EH (cell line): ENCODE measurements at regions not wholly inside any gene's neighbourhood (a gene's known extent, or its start where the extent isn't known, plus 50 kb on each side); places are given as distances from the start of the nearest gene placed in this dataset.
"Not testable (repeated sequence)": the region's sequence is repeated elsewhere in the genome, so short reads cannot be mapped to it uniquely, and the experiment has no call there.

ENCODE experiments used
- DNase-seq: peaks from one replicate; pipeline ENCODE4 v3.0.0-alpha.2; 2015; ENCODE audit warnings: low read depth

DNA sequence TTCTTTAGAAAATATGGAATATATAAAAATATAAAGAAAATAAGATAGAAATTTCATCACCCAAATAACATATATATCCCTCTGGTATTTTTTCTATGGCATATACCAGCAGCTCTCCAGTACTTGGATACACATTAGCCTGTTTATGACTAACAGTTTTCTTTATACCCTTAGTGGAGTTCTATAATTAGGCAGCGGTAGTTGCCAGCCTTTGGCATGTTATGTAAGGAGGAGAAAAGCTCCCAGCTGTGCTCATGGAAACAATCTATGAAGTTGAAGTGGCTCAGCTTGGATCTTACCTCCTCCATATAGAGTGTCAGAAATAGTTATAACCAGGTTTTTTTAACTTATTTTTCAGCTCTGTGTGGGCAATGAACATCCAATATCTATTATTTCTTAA lies 1636.8 kb downstream of the AMY1C start:
- DNase-seq: no peak

DNA sequence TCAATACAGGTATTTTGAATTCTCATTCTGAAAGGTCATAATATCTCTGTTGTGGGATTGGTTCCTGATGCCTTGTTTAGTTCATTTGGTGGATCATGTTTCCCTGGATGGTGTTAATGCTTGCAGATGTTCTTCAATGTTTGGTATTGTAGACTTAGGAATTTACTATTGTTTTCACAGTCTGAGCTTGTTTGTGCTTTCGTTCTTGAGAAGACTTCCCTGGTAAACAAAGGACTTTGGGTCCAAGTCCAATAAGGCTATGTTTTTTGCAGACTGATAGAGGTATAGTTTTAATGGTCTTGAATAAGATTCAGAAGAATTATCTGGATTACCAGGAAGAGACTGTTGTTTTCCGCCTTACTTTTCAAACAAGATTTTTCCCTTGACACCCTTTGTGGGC lies 1646.3 kb downstream of the AMY1C start:
- no peak for DNase-seq

DNA sequence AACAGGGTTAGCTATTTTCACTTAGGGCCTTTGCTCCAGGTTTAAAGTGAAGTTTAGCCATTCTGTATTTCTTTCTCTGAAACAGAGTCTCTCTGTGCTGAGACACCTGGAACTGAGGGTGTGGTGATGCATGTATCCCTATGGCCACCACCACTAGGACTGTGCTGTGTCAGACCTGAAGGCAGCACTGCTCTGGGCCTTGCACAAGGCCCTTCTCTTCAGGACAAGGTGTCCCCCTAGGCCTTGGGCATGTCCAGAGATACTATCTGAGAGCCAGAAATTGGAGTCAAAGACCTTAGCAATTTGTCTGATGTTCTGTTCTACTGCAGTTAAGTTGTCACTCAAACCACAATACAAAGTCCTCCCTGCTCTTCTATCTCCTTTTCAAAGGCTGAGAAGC lies 1649.2 kb downstream of the AMY1C start:
- no peak for DNase-seq

DNA sequence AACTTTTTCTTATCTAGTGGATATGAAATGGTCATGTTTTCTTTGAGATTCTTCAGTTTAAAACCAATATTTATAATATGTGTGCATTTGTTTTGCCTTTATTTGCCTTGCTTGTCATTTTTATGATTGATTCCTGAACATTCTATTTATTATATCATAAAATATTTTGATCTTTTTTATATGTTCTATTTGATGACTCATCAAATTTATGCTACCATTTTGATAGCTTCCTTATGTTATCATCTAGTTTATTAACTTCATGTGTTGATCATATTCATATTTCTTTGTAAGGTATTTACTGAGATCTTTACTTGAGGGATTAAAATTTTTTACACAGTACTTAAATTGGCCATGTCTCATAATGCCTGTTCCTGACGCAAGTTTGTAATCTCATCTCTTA lies 1650.0 kb downstream of the AMY1C start:
- DNase-seq: no peak

DNA sequence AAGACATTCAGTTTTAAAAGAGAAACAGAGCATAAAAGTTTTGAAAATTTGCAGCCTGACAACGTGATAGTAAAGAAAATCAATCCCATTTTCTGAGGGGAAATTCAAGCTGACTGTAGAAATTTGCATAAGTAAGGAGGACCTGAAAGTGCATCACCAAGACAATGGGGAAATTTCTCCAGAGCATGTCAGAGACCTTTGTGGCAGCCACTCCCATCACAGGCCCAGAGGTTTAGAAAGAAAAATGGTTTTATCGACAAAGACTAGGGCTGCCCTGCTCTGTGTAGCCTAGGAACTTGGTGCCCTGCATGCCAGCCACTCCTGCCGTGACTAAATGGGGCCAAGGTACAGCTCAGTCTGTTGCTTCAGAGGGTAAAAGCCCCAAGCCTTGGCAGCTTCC lies 1640.2 kb upstream of the PRMT6 start:
- DNase-seq: no peak

DNA sequence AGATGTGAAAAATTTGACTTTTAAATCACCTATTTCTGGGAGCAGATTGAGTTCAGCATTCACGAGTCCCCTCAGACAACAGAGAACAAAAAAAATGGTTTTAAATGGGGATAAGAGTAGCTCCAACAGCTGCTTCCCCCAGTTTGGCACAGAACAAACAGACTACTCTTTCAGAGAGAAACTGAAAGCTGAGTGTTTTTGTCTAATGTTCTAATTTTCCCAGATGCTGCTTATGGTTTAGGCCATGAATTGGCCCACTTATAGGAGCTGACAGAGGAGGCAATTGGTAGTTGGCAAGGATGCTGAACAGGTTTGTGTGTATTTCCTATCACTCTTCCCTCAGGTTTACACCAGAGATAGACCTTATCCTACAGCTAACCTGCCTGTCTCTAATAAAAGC lies 1637.4 kb upstream of the PRMT6 start:
- no peak for DNase-seq

DNA sequence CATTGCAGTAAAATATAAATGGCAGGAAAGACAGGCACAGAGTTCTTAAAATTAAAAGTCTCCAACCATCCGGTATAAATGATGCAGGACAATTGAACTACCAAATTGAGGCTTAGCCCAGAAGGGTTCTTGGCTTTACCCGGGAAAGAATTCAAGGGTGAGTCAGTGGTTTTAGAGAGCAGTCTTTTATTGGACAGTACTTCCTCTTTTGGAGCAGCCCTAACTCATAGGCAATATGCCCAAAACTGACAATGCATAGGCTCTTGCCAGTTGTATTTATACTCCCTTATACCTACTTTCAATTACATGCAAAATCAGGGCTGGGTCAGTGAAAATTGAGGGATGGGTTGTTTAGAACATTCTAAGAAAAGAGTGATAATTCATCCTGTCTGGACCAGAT lies 1628.9 kb upstream of the PRMT6 start:
- DNase-seq: peak; percentile 34

DNA sequence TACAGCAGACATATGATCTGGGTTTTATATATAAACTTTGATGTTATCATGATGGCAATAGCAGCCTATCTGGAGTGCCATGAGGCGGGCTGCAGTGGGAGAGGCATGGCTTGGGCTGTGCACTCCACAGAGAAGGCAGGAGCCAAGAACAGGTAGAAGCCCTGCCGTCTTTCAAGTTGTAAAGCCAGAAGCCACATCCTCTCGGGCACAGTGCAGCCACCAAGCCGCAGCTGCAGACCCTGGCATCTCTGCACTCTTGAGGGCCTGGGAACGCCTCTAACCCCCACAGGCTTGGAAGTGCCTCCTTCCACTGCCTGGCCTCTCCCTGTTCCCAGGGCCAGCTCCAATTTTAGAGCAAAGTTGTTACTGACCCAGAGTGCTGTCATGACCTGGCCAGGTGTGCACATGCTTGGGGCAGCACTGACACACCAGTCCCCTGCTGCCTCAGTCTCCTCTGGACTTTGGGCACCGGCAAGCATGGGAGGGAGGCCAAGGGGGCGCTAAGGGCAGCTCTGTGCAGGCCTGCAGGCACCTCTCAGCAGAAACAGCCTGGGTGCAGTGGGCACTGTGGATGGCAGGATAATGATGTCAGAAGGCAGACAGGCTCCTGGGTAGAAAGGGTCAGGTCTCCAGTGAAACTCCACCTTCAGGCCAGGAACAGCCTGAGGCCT lies 1619.8 kb upstream of the PRMT6 start:
- DNase-seq: no peak

DNA sequence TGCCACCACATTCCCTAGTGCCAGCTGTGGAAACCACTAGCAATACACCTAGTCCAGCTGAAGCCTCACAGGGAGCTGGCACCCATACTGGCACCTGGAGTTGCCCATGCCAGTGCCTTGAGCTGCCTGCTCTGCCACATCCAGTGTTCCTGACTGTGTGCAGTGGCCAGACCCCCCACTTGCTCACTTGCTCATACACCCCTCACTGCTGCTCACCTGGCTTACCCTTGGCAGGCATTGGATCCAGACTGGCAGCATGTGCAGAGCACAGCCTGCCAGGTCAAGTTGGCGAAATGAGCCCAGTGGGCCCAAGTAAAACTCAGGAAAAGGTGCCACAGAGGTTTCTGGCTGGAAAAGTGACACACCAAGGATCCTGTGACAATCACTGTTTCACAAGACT lies 1618.6 kb upstream of the PRMT6 start:
- DNase-seq: no peak

DNA sequence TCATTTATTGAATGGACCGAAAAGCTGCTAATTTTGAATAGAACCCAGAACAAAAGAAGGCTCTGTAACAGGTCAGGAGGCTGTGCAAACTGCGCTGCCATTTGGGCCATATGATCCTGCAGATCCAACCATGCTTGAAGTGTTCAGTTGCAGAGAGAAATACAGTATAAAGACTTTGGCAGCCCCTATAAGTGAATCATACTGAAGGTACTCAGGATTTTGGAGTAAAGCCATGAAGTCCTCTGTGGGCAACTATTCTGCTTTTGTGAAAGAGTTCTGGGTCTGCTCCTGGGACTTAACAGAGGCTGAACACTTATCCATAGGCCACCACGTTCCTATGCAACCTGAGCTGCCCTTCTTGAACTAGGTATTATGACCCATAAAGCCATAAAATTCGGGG lies 1613.6 kb upstream of the PRMT6 start:
- DNase-seq: no peak

DNA sequence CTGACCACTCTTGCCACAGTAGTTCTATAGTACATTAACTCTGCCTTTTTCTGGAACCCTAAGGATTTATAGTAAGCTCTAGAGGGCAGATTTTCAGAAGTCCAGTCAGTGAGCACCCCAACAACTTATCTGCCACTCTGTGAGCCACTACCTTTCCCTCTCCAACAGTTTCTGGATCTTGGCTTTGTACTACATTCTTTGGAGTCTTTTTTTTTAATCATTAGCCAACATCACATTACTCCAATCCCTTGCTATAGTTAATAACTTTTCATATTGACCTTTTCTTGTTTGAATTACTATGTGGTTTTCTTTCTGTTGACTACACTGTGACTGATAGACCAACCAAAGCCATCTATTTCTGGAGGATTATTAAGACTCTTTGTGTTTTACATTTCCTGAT lies 1596.7 kb upstream of the PRMT6 start:
- DNase-seq: no peak

DNA sequence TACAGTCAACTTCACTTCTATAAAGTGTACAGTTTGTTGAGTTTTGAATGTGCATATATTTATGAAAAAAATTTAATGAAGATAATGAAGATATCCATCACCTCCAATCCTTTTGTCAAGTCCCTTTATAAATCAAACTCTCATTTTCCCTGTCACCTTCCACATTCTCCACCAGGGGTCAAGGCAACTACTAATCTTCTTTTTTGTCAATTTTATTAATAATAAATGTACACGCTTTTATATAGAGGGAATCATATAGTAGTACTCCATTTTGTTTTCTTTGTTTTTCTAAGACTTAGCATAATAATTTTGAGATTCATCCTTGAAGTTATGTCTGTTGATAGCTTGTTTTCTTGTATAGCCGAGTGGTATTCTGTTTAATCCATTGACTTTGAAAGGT lies 1594.2 kb upstream of the PRMT6 start:
- DNase-seq: no peak

DNA sequence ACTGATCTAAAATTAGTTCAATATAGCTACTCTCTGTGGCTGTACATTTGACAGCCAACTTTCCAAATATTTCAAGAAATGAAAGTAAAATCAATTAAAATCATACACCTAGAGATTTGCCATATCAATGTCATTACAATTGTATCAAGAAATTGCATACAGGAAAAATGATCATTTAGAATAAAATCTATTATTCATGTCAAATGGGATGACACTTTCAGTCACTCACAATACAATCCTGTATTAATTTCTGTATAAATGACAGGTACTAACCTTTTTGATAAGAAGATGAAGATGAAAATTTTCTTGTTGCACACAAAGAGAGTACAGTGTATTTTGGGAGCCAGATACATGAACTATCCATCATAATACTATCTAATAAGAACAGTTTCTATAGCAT lies 1588.9 kb upstream of the PRMT6 start:
- DNase-seq: no peak

DNA sequence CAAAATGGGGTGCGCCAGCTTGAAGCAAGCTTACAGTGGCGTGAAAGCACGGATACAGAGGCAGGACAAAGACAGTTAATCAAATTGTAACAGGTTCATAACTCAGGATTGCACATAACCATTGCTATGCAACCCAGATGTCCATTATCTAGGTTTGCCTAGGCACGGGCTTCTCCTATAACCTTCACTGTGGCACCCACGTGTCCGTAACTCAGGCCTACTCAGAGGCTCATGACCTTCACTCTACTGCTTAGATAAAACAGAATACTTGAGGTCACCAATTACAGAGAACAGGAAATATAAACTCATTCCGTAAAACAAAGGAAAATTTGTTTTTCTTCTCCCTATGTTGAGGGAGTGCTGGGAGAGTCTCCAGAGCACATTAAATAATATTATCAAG lies 1585.9 kb upstream of the PRMT6 start:
- not testable (repeated sequence) for DNase-seq

DNA sequence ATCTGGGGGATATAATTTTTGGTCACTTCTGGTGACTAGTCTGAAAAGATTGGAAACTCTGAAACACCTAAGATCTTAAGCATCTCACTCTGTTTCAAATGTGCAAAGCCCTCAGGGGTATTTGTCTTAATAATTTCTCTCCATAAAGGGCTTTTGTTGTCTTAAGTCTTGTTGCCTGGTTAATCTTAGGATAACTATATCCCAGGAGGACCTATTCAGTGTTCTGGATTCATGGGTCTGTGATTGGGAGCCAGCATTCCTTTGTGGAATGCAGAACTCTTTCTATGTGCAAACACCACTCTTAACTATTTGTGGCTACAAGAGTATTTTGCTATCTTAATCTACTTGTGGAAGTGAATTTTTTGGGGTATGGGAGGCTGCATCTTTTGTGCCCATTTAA lies 1573.0 kb upstream of the PRMT6 start:
- DNase-seq: peak; percentile 77

DNA sequence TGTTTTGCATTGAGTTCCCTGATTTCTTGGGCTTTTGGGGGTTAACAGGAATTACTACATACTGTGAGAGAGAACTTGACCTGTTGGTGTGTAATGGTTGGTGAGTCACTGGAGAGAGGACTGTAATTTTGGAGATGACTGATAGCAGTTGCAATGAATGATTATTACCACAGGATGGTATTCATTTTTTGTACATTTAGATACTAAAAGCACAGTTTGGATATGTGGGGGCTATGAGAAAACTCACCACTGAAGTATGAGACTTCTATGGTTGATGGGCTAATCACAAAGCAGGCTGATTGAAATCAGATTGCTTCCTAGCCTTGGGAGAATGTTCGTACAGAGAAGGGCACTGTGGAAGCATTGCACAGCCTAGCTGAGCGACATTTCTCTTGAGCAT lies 1571.3 kb upstream of the PRMT6 start:
- DNase-seq: peak; percentile 94

DNA sequence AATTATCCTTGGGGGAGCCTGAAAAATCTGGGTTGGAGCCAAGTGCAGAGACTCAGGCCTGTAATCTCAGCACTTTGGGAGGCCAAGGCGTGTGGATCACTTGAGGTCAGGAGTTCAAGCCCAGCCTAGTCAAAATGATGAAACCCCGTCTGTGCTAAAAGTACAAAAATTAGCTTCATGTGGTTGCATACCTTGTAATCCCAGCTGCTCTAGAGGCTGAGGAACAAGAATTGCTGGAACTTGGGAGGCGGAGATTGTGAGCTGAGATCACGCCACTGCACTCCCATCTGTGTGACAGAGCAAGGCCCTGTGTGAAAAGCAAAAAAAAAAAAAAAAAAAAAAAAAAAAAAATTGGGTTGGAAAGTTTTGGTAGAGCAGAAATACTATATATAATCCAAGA lies 1563.6 kb upstream of the PRMT6 start:
- peak; percentile 18 for DNase-seq

DNA sequence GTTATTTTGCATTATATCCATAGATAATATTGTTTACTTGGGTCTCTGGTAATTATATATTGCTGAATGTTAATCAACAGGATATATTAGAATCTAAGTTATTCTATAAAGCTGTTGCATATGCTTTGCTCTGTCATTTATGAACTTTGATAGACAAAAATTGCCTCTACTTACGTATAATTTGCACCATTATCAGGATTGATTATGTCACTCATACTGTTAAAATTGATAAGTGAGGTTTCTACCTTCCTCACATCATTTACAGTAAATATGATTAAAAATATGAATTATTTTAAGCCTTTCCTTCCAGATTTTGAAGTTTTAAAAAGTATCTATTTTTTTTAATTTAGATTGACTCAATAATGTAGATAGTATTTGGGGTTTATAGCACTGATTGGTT lies 1540.4 kb upstream of the PRMT6 start:
- no peak for DNase-seq

DNA sequence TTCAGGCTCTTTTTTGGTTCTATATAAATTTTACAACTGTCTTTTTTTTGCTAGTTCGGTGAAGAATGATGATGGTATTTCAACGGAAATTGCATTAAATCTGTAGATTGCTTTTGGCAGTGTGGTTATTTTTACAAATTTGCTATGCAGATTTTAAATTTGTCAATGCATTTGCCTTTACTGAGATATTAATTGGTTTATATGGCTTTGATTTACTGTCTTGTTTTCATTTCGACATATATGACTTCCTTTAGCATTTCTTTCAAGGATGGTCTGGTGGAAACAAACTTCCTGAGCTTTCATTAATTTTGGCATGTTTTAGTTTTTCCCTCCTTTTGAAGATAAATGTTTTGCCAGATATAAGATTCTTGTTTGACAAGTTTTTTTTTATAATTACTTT lies 1522.5 kb upstream of the PRMT6 start:
- DNase-seq: no peak

DNA sequence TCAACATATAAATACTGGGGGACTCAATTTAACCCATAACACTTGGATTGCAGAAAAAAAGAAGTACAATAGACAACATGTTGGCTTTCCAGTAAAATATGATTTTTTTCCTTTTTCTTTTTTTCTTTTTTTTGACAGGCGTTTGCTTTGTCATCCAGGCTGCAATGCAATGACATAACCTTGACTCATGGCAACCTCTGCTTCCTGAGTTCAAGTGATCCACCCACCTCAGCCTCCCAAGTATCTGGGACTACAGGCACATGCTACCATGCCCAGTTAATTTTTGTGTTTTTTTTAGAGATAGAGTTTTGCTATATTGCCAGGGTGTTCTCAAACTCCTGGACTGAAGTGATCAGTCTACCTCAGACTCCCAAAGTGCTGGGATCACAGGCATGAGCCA lies 1512.0 kb upstream of the PRMT6 start:
- DNase-seq: peak; percentile 52

DNA sequence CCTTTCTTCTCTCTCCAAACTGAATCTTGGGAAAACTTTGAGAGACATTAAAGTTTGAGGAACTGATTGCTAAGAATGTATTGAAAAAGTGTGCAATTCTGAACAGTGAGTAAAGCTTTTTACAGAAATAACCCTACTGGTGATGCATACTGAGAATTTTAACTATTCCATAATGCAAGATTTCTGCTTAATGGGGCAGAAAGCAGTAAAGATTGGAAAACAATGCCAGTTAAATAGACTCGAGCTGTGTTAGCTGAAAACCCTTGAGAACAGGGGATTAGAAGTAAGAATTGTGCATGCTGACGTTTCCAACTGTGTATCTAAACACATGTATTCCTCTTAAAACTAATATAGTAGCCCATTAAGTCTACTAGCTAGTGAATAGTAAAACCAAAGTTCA lies 1500.2 kb upstream of the PRMT6 start:
- no peak for DNase-seq

DNA sequence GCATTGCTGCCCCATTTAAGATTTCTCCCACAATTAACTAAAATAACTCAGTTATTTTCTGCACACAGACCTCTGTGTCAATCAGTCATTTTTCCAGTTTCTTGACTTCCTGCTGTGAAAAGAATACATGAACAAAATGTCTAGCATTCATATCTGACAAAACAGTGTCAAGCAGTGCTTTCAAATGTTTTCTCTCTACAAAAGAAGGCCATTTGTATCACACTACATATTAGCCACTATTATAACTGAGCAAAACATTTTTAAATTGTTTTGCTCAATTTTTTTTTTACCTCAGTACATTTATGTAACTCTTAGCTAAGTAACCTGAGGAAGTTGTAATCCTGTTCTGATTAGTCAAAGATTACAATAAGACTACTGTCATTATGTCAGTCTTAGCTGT lies 1498.5 kb upstream of the PRMT6 start:
- no peak for DNase-seq

DNA sequence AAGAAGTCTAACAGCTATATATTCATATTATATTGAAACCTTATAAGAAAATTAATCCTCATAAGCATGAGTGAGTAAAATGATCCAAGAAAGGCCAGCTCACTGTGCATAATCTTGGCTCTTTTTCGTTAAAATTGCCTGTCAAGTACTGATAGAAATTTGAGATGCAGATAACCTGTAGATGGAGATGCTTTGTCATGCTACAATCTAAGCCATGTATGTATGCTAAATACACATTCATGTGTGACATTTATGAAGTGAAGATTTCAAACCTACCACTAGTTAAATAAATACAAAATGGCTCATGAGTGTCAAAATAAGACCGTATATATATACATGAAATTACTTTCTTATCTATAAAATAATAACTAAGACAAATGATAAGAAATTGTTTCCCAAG lies 1491.5 kb upstream of the PRMT6 start:
- no peak for DNase-seq

DNA sequence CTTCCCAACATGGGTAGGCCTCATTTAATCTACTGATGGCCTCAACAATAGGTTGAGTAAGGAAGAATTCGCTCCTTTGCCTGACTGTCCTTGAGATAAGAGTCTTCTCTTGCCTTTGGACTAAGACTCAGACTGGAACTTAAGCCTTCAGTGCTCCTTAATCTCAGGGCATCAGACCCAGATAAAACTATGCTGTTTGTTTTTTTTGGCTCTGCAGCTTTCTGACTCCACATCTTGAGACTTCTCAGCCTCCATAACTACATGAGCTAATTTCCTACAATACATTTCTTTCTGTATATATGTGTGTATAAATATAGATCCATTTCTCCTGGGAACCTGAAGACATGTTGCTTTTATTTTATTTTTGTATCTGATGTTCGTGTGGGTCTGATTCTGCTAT lies 1470.7 kb upstream of the PRMT6 start:
- peak; percentile 42 for DNase-seq

DNA sequence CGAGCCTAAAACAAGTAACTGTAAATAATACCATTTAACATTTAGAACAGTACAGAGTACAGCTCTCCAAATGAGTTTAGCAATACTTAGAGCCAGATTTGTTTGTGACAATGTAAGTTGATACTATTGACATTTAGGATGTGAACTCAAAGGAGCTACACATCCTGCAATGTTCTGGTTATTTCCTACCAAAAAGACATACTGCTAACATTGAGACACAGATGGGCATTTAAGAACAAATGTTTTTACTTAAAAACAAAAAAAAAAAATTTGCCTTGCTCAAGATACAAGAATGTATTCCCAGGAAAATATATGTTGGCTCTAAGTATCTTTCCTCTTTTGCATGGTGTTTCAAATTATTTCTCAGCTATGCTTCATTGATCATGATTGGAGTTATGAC lies 1464.8 kb upstream of the PRMT6 start:
- DNase-seq: no peak
